ENCODE measurements at regions not wholly inside any gene's neighbourhood (a gene's known extent, or its start where the extent isn't known, plus 50 kb on each side); places are given as distances from the start of the nearest gene placed in this dataset.

DNA sequence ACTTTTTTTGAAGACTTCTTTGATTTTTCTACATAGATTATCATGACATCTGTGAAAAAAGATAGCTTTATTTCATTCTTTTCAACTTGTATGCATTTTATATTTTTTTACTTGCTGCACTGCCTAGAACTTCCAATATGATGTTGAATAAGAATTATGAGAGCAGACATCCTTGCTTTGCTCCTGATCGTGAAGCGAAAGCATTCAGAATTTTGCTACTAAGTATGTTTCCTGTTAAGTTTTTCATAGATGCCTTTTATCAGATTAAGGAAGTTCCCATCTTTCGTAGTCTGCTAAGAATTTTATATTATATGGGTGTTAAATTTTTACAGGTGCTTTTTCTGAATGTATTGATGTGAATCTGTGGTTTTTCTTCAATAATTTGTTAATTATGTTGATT, 163.4 kb upstream of the GADL1 start:
- TF ChIP-seq POLR2A (IDR thresholded peaks at IDR 0.05) (no peak), CTCF (IDR thresholded peaks at IDR 0.05) (no peak)
- intact Hi-C loops (cut with DNase I): no loop called here
- H3K9me3 ChIP-seq: no peaks in the 10 kb centered on the region
- no peak for DNase-seq
- no peak overlapping the region for H3K4me3 ChIP-seq
- no peaks in the 10 kb centered on the region for H3K27me3 ChIP-seq
- H3K4me1 ChIP-seq: no peaks in the 10 kb centered on the region
- WGBS, 2 donors: 45 to 86% methylated on average over 3 of the region's 3 CpGs
- no peak overlapping the region for H3K27ac ChIP-seq
- no peaks in the 10 kb centered on the region for H3K36me3 ChIP-seq

GRCh38 chr3:31064021-31064420, 169.6 kb upstream of the GADL1 start:
- Histone ChIP-seq H3K4me1 (peaks cover 0 to 18% (median 4%) of the 10 kb centered on the region in 3 donors), H3K27me3 (no peaks in the 10 kb centered on the region), H3K27ac (no peak overlapping the region), H3K4me3 (no peak overlapping the region), H3K9me3 (no peaks in the 10 kb centered on the region), H3K36me3 (no peaks in the 10 kb centered on the region)
- no peak for DNase-seq
- intact Hi-C loops (cut with DNase I): no loop called here
- TF ChIP-seq POLR2A (IDR thresholded peaks at IDR 0.05) (no peak), CTCF (IDR thresholded peaks at IDR 0.05) (no peak)

DNA sequence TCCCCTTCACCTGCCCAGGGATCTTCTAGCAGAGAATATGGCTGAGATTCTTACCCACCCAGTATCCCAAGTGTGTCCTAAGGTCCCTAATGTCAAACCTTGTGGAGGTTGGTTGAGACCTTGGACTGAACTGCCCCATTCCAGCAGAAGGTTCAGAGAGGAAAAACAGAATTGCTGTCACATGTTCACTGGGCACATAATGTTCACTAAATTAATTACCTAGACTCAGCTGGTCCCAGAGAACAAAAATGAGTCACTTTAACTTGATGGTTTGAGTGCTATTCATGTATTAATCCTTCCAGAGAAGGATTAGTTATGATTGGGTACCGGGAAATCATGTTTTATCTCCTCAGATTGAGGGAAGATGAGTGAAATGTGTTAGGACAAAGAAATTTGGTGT, 171.3 kb upstream of the GADL1 start:
- TF ChIP-seq CTCF (IDR thresholded peaks at IDR 0.05): no peak
- TF ChIP-seq POLR2A (IDR thresholded peaks at IDR 0.05): no peak
- WGBS, 2 donors: 32 to 52% methylated on average over 1 of the region's 1 CpG
- Histone ChIP-seq H3K4me3 (no peak overlapping the region), H3K36me3 (no peaks in the 10 kb centered on the region), H3K4me1 (peaks cover 0 to 18% (median 4%) of the 10 kb centered on the region in 3 donors), H3K9me3 (no peaks in the 10 kb centered on the region), H3K27ac (no peak overlapping the region), H3K27me3 (no peaks in the 10 kb centered on the region)
- DNase-seq: no peak
- intact Hi-C loops (cut with DNase I): no loop called here

- no peaks in the 10 kb centered on the region for H3K9me3 ChIP-seq
- no peaks in the 10 kb centered on the region for H3K36me3 ChIP-seq
- no peaks in the 10 kb centered on the region for H3K27me3 ChIP-seq
- TF ChIP-seq CTCF (IDR thresholded peaks at IDR 0.05) (no peak), POLR2A (IDR thresholded peaks at IDR 0.05) (no peak)
- DNase-seq: no peak
- H3K4me1 ChIP-seq: peaks cover 0 to 18% (median 4%) of the 10 kb centered on the region in 3 donors
- 10 to 22% methylated on average over 5 of the region's 5 CpGs for WGBS, 2 donors
- H3K4me3 ChIP-seq: no peak overlapping the region
- H3K27ac ChIP-seq: no peak overlapping the region
- intact Hi-C loops (cut with DNase I): no loop called here
Observed at GRCh38 chr3:31067004-31067403, 172.5 kb upstream of the GADL1 start.

DNA sequence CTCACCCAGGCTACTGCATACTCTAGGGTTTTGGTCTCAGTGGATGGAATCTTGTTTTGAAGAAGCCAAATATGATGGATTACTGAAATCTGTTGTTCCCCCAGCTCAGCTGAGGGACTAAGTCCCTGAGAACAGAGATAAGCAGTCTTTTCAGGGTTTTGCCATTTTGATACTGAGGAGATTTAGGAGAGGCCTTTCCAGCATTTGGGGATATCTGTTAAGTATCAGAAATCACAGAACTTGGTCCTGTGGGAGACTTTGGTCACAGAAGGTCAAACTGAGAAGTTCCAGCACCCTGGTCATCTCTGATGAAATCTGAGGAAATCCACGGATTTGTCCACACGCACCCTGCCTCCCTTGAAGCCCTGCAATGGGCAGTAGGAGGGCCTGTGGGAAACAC, 181.0 kb upstream of the GADL1 start:
- TF ChIP-seq CTCF (IDR thresholded peaks at IDR 0.05) (no peak), POLR2A (IDR thresholded peaks at IDR 0.05) (no peak)
- no peak overlapping the region for H3K27ac ChIP-seq
- H3K9me3 ChIP-seq: no peaks in the 10 kb centered on the region
- no peak for DNase-seq
- H3K4me1 ChIP-seq: peaks cover 0 to 22% (median 0%) of the 10 kb centered on the region in 3 donors
- 80 to 83% methylated on average over 1 of the region's 2 CpGs for WGBS, 2 donors
- no peaks in the 10 kb centered on the region for H3K36me3 ChIP-seq
- H3K27me3 ChIP-seq: no peaks in the 10 kb centered on the region
- intact Hi-C loops (cut with DNase I): no loop called here
- H3K4me3 ChIP-seq: no peak overlapping the region

Data from esophagus squamous epithelium (tissue), 5 donors.